Jurkat, Clone E6-1 (cell line): ENCODE measurements at regions not wholly inside any gene's neighbourhood (a gene's known extent, or its start where the extent isn't known, plus 50 kb on each side); places are given as distances from the start of the nearest gene placed in this dataset.

Experiments used
- DNase-seq: peaks from one replicate; pipeline ENCODE4 v3.0.0-alpha.2; 2011; ENCODE audit warnings: low read depth, low spot score
- H3K4me3 ChIP-seq: 2 replicates; pipeline ENCODE4 v1.5.1; 2011; ENCODE audit warnings: mild to moderate bottlenecking, low read length, control low read depth, moderate library complexity

DNA sequence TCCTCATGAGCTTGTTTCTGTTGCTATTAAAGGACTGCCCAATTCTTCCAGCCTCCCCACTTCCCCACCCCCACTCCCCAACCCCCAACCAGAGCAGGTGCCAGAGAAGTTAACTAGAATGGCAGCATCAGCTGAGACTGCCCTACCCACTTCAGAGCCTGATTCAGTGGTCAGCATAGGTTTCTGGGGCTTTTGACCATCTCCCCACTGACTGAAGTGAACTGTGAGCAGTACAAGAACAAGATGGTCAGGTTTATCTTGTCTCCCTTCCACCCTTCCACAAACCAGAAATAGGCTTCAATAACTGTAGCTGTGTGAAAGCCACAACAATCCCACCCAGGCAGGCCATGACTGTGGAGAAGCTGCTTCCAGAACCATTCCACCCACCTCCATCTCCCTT, 289.4 kb upstream of the SLC24A2 start:
- no peak overlapping the region for H3K4me3 ChIP-seq
- DNase-seq = no peak

- no peak overlapping the region for H3K4me3 ChIP-seq
- no peak for DNase-seq
These were observed 285.5 kb upstream of the SLC24A2 start for GRCh38 chr9:20074291-20074690.

DNA sequence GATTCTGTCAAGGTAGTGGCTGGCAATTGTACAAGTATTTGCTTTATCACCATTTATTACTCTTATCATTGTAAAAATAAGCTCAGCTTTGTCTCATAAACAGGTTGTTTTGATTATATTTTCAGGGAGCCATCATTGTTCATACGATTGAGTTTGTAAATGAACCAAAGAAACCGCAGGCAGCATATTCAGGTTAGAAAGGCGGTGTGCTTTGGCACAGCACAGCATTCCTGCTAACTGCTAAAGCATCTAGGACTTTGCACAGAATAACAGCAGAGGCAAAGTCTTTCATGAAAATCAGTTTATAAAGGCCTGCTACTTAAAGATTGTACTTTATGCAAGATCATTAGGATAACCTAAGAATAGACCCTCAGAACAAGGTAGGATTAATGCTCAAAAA, 281.5 kb upstream of the SLC24A2 start:
- H3K4me3 ChIP-seq = no peak overlapping the region
- DNase-seq = no peak

- no peak overlapping the region for H3K4me3 ChIP-seq
- DNase-seq = no peak
These were observed 277.2 kb upstream of the SLC24A2 start for GRCh38 chr9:20065796-20066700.

DNA sequence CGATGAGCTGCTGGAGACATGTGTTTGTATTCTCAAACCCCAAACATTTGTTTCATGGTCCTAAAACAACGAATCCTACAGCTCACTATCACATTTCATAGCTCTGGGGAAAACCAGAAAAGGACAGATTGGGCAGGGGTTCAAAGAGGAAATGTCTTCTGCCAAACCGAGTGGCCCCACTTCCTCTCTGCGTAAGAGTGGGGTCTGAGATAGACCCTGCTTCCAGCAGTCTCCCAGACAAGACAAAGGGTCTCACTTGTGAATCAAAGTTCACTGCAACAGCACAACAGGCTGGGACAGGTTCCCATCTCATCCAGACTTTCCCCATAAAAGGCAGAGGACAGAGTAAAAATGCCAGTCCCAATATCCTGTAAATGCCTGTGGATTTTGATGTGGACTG, 276.2 kb upstream of the SLC24A2 start:
- no peak for DNase-seq
- no peak overlapping the region for H3K4me3 ChIP-seq

DNA sequence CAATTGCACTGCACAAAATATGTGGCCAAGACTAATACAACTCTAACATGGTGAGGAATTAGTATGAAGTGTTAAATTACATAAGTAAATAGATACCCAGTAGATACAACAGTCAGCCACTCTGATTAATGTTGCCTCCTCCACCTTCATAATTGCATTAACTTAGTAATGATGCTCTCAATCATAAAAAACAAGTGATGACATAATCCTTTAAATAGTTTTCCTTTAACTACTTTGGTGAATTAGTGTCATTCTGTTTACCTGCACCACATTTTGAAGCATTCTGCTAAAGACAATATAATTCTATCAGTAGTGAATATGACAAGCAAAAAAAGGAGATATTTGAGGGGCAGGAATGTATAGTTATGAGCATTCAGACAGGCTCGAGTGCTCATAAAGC, 265.9 kb upstream of the SLC24A2 start:
- H3K4me3 ChIP-seq = no peak overlapping the region

DNA sequence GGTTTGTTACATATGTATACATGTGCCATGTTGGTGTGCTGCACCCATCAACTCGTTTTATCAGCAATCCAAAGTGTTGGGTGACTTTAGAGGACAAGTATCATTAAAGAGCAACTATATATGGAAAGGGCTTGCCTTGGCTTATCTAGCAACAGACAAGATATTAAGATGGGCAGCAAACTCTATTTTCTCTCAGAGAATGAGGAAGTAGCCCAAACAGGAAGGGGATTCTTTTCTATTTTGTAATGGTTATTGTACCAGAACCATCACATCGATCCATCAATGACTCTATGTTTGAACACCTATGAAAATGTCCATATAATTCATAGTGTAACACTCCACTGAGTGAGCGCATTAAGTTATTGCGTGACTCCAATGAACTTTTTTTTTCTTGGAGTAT, 260.1 kb upstream of the SLC24A2 start:
- no peak for DNase-seq
- H3K4me3 ChIP-seq = no peak overlapping the region

More for the DNA sequence above, 265.9 kb upstream of the SLC24A2 start:
- DNase-seq = no peak

DNA sequence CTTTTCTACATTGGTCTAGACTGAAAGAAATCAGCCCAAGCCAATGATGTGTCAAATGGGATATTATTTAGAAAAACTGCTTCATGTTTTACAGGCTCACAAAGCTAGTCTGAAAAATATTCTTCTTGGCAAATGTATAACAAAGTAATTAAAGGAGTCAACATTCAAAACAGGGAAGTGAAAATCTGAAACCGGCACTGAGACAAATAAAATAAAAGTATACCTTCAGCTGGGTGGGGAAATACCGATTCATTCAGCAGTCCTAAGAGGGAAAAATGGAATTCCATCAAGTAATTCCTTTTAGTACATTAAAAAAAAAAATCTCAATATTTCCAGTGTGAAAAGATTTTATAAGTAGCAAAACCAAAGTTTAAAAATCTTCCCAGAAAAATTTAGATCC, 259.6 kb upstream of the SLC24A2 start:
- DNase-seq = no peak
- H3K4me3 ChIP-seq = no peak overlapping the region

DNA sequence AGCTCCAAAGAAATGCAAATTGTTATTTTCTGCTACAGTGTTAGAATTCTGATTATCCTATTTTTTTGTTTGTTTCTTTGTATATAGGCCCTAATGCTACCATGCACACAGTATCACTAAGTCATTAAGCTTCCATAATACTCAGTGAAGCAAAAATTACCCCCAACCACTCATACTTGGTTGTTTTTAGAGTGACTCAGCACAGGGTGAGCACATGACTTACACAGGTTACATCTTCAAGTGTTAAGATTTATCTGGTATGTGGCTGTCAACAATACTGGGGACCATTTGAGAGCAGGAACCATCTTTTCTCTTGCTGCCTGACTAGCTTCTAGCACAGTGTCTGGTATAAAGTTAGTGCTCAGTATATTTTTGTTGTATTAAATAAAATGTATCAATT, 255.8 kb upstream of the SLC24A2 start:
- no peak overlapping the region for H3K4me3 ChIP-seq
- DNase-seq = no peak

DNA sequence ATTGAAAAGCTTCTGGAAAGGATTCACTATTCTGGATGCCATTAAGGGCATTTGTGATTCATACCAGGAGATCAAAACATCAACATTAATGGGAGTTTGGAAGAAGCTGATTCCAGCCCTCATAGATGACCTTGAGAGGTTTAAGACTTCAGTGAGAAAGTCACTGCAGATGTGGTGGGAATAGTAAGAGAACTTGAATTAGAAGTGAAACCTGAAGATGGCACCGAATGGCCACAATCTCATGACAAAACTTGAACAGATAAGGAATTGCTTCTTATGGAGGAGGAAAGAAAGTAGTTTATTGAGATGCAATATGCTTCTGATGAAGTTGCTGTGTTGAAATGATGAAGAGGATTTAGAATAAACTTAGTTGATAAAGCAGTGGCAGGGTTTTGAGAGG, 254.6 kb upstream of the SLC24A2 start:
- H3K4me3 ChIP-seq = no peak overlapping the region
- DNase-seq = no peak

- no peak overlapping the region for H3K4me3 ChIP-seq
- DNase-seq = no peak
These were observed 254.2 kb upstream of the SLC24A2 start for GRCh38 chr9:20043035-20043434.

- no peak for DNase-seq
- no peak overlapping the region for H3K4me3 ChIP-seq
These were observed 253.4 kb upstream of the SLC24A2 start for GRCh38 chr9:20042128-20042711.

DNA sequence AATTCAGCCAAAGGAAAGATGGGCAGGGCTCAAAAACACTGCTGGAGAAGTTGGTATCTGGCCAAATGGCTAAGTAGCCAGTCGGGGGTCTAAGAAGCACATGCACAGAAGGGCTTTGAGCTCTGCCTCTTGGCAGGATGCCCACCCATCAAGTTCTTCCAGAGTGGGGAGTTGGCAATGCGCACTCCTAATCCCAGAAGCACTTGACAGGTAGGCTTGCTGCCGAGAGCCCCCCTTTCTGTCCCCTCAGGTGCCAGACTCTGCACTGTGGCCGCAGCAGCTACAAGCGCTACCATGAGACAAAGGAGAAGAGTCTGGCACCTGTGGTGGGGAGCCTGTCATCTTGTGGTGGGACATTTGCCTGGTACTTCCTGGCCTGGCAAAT, 252.9 kb upstream of the SLC24A2 start:
- DNase-seq = no peak
- no peak overlapping the region for H3K4me3 ChIP-seq

DNA sequence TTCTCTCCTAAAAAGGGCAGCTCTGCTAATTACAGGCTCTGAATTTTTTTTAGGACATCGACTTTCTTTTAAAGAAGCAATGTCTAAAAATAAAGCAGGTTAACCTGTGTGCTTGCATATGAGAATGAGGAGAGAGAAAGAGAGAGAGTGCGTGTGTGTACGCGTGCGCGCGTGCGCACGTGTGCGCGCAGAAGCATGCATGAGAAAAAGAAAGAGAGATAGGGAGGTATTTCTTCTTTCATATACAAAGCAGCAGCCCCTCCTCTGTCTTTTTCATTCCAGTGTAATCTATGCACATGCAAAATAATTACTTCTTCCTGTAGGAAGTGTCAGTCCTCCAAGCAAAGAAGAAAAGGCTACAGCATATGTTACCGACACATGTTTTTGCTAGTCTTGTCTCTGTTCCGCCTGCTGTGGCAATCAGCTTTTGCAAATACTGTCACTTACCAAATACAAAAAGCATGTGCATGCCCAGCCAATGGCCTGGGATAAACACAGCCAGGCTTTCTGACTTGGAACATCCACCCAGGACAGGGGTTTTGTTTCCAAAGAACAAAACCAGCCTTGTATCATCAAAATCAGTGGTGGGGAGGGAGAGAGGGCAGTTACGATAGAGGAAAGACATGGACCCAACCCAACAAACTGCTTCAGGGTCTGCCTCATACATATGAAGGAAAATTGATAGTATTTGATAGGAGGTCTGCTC, 252.3 kb upstream of the SLC24A2 start:
- H3K4me3 ChIP-seq = no peak overlapping the region
- DNase-seq = no peak

DNA sequence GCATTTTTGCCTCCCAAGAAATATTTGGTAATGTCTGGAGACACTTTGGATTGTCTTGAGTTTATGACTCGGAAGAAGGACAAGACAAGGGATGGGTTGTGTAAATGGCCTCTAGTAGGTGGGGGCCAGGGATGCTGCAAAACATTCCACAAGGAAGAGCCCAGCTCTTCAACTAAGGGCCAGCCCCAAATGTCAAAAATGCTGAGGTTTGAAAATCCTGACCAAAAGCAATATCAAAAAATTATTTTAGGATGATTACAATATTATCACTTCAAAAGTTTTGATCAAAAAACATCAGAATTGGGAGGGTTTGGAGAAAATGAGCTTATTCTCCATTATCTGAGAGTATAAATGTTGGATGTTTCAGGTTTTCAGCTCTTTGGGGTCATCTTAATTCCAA, 248.9 kb upstream of the SLC24A2 start:
- H3K4me3 ChIP-seq = no peak overlapping the region
- DNase-seq = no peak

DNA sequence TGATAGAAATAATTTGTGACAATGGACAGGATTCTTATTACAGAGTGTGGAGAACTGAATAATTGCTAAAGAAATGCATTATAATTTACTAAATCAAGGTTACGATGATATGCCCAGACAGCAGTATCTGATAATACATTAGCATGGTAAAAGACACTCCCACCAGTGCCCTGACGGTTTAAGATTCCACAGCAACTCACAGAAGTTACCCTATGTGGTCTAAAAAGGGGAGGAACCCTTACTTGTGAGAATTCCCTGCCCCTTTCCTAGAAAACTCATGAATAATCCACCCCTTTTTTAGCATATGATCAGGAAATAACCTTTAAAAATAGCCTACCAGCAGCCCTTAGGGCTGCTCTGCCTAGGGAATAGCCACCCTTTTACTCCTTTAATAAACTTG, 244.7 kb upstream of the SLC24A2 start:
- H3K4me3 ChIP-seq = no peak overlapping the region

DNA sequence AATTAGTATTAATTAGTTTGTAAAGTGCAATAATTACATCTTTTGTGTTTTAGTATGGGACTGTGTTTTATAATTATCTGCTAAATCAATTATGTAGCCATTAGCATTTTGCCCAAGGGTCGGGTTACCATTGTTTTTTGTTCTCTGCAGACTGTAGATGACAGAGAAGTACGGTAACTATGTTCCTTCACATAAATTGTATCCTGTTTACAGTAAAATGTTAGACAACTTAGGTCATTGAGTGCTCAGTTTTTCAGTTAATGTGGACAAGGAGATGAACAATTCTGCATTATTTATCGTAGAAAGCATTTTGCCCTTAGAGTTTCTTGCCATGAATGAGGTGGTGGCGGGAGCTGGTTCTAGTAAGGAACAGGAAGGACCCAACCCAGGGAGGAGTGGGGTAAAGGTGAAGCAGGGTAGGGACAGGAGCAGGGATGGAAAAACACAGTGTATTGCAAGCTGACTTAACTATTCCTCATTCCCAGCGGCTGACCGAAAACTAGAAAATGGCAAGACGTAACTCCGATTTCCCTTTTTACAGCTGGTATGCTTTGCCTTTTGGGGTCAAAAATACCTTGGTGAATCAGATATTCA, 243.7 kb upstream of the SLC24A2 start:
- DNase-seq = no peak
- no peak overlapping the region for H3K4me3 ChIP-seq

More for the DNA sequence above, 244.7 kb upstream of the SLC24A2 start:
- no peak for DNase-seq

DNA sequence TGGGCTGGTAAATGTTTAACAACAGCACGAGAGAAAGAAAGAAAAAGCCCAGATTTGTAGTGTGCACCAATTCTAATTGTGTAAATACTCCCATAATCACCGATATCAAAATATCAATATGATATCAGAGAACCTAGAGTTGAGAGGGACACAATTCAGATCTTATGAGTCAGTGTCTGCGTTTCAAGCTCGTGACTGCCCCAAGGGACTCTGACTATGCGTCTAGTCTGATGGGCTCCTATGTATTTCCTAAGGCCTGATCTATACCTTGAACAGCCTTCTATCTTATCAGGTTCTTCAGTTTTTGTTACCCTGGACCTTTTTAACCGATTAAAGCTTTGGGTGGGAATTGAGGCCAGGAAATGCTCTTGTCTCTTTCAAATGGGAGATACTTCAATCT, 243.0 kb upstream of the SLC24A2 start:
- no peak overlapping the region for H3K4me3 ChIP-seq
- DNase-seq = no peak

DNA sequence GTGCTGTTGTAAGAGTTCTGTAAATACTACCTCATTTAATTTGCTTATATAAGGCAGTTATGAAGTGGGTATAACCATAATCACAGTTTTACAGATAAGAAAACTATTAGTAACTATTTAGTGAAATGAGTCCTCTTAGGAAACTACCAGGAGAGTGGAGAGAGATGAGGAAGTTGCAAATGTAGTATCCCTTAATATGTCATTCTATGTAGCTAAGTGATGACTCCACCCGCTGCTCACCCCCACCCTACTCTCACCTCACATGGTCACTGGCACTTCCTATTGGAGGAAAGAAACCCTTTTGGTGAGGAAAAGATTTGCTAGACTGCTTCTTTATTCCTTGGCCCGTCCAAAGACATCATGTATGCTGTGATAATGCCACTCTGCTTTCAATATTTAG, 241.8 kb upstream of the SLC24A2 start:
- no peak overlapping the region for H3K4me3 ChIP-seq
- no peak for DNase-seq

GRCh38 chr9:20030221-20030620, 241.4 kb upstream of the SLC24A2 start:
- no peak for DNase-seq
- no peak overlapping the region for H3K4me3 ChIP-seq
